Activated CD8-positive, alpha-beta T cell treated with anti-CD3 and anti-CD28 coated beads for 36 hours (primary cell): ENCODE measurements at regions not wholly inside any gene's neighbourhood (a gene's known extent, or its start where the extent isn't known, plus 50 kb on each side); places are given as distances from the start of the nearest gene placed in this dataset.

Source experiments
- ATAC-seq: fragments of 200-7000 bp; cut with Tn5 transposase; one replicate; pipeline ENCODE4 v1.10.0; 2021; ENCODE audit warnings: mild to moderate bottlenecking, moderate library complexity
- CTCF ChIA-PET: fragments of 350-600 bp; sonication (Branson Sonifier 250); formaldehyde crosslinking; loops from one replicate; lab custom pipeline; 2021; ENCODE audit warnings: antibody characterized with exemption; lab: Charles Lee
- POLR2A ChIA-PET: fragments of 350-600 bp; sonication (Branson Sonifier 250); formaldehyde crosslinking; loops from one replicate; lab custom pipeline; 2021; ENCODE audit warnings: antibody characterized with exemption; lab: Charles Lee
- DNase-seq: peaks from one replicate; pipeline ENCODE4 v3.0.0-alpha.2; 2020
- H3K27ac Mint-ChIP-seq: one replicate; pipeline ENCODE4 v1.8.0; 2021; ENCODE audit warnings: mild to moderate bottlenecking, mixed read lengths
- H3K27me3 Mint-ChIP-seq: one replicate; pipeline ENCODE4 v1.8.0; 2021; ENCODE audit warnings: mixed read lengths
- H3K36me3 Mint-ChIP-seq: one replicate; pipeline ENCODE4 v1.8.0; 2021; ENCODE audit warnings: low read depth, mixed read lengths
- H3K4me1 Mint-ChIP-seq: one replicate; pipeline ENCODE4 v1.8.0; 2021; ENCODE audit warnings: low read depth, mixed read lengths
- H3K4me3 Mint-ChIP-seq: one replicate; pipeline ENCODE4 v1.8.0; 2021; ENCODE audit warnings: mild to moderate bottlenecking, moderate library complexity, mixed read lengths
- H3K9me3 Mint-ChIP-seq: one replicate; pipeline ENCODE4 v1.8.0; 2021; ENCODE audit warnings: mixed read lengths
- intact Hi-C: fragments of 100-400 bp; cut with micrococcal nuclease; formaldehyde crosslinking; loops from one replicate; pipeline ENCODE4 v1.10.0; 2022
- TF ChIP-seq, protein P1 (sequence below): fragments of 200-600 bp; IDR thresholded peaks from one replicate; pipeline ENCODE4 v1.8.0; 2022; ENCODE audit warnings: antibody characterized with exemption, mild to moderate bottlenecking

DNA sequence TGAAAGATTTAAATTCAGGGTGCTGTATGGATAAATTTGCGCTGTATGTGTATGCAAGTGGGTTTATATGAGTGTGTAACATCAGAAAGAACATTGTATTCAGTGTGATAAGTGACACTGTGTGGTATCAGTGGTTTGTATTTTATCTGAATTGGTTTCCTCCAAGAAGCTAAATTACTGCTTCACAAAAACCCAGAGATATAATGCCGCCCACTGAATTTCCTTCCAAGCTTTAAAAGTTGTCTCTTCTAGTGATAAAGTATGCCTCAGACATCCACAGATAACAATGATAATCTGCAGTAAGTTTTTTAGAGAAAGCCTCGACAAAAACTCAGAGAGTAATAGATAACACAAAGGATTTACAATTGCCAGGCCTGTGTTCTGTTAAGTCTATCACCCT is 710.6 kb upstream of the HS3ST1 start:
- intact Hi-C loops: no loop called here
- Mint-ChIP-seq H3K36me3 (no peaks in the 10 kb centered on the region), H3K27ac (no peak overlapping the region), H3K4me3 (no peak overlapping the region), H3K27me3 (no peaks in the 10 kb centered on the region), H3K4me1 (no peaks in the 10 kb centered on the region), H3K9me3 (peaks cover 2% of the 10 kb centered on the region)
- ChIA-PET CTCF (no interaction called here), POLR2A (no interaction called here)
- TF ChIP-seq, protein P1, sequence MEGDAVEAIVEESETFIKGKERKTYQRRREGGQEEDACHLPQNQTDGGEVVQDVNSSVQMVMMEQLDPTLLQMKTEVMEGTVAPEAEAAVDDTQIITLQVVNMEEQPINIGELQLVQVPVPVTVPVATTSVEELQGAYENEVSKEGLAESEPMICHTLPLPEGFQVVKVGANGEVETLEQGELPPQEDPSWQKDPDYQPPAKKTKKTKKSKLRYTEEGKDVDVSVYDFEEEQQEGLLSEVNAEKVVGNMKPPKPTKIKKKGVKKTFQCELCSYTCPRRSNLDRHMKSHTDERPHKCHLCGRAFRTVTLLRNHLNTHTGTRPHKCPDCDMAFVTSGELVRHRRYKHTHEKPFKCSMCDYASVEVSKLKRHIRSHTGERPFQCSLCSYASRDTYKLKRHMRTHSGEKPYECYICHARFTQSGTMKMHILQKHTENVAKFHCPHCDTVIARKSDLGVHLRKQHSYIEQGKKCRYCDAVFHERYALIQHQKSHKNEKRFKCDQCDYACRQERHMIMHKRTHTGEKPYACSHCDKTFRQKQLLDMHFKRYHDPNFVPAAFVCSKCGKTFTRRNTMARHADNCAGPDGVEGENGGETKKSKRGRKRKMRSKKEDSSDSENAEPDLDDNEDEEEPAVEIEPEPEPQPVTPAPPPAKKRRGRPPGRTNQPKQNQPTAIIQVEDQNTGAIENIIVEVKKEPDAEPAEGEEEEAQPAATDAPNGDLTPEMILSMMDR: no peak
- DNase-seq (no peak), ATAC-seq (no peak)

- Mint-ChIP-seq H3K36me3 (no peaks in the 10 kb centered on the region), H3K27me3 (no peaks in the 10 kb centered on the region), H3K4me1 (no peaks in the 10 kb centered on the region), H3K4me3 (no peak overlapping the region), H3K9me3 (peaks cover 5% of the 10 kb centered on the region), H3K27ac (no peak overlapping the region)
- DNase-seq (no peak), ATAC-seq (no peak)
- ChIA-PET CTCF (no interaction called here), POLR2A (no interaction called here)
- intact Hi-C loops: no loop called here
- TF ChIP-seq, protein P1: no peak
Observed at GRCh38 chr4:12138488-12138887, 709.8 kb upstream of the HS3ST1 start.

DNA sequence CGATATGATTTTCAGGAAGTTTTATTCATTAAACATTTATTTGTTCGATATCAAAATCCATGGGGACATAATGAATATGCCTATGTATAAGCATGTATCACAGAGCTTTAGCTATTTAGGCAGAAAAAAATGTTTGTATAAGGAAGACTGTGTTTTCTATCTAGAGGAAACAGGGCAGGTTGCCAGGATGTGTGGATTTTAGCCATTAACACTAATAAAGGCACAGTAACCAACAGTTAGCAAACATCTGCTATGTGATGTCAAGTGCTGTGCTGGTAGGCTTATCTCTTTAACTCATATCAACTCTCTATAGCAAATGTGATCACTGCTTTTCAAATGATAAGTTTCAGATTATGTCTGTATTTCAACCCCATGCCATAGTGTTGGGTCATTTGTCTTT is 708.9 kb upstream of the HS3ST1 start:
- Mint-ChIP-seq H3K27me3 (no peaks in the 10 kb centered on the region), H3K36me3 (no peaks in the 10 kb centered on the region), H3K9me3 (peaks cover 12% of the 10 kb centered on the region), H3K4me1 (no peaks in the 10 kb centered on the region), H3K4me3 (no peak overlapping the region), H3K27ac (no peak overlapping the region)
- intact Hi-C loops: no loop called here
- ATAC-seq (no peak), DNase-seq (no peak)
- ChIA-PET POLR2A (no interaction called here), CTCF (no interaction called here)
- TF ChIP-seq, protein P1: no peak

DNA sequence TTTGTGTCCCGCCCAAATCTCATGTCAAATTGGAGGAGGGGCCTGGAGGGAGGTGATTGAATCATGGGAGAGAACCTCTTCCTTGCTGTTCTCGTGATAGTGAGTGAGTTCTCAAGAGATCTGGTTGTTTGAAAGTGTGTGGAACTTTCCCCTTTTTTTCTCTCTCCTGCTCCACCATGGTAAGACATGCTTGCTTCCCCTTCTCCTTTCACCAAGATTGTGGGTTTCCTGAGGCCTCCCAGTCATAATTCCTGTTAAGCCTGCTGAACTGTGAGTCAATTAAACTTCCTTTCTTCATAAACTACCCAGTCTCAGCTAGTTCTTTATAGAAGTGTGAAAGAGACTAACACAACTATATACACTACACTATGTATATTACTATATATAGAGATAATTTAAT is 697.8 kb upstream of the HS3ST1 start:
- no peak for ATAC-seq
- no peak overlapping the region for H3K4me3 Mint-ChIP-seq
- ChIA-PET CTCF (no interaction called here), POLR2A (no interaction called here)
- intact Hi-C loops: no loop called here
- no peak overlapping the region for H3K27ac Mint-ChIP-seq
- no peaks in the 10 kb centered on the region for H3K36me3 Mint-ChIP-seq
- H3K9me3 Mint-ChIP-seq: peaks cover 3% of the 10 kb centered on the region
- TF ChIP-seq, protein P1: no peak
- H3K4me1 Mint-ChIP-seq: no peaks in the 10 kb centered on the region
- H3K27me3 Mint-ChIP-seq: no peaks in the 10 kb centered on the region
- DNase-seq: no peak

- CTCF ChIA-PET: no interaction called here
- Mint-ChIP-seq H3K4me3 (no peak overlapping the region), H3K9me3 (no peaks in the 10 kb centered on the region), H3K4me1 (no peaks in the 10 kb centered on the region), H3K27ac (no peak overlapping the region), H3K36me3 (no peaks in the 10 kb centered on the region), H3K27me3 (no peaks in the 10 kb centered on the region)
- intact Hi-C loops: no loop called here
- POLR2A ChIA-PET: no interaction called here
- TF ChIP-seq, protein P1: no peak
- ATAC-seq (no peak), DNase-seq (no peak)
Observed at GRCh38 chr4:12124138-12124537, 695.4 kb upstream of the HS3ST1 start.
